Liver (tissue), 8 donors: ENCODE measurements at regions not wholly inside any gene's neighbourhood (a gene's known extent, or its start where the extent isn't known, plus 50 kb on each side); places are given as distances from the start of the nearest gene placed in this dataset.

Experiments used
- DNase-seq: peaks from one replicate; pipeline ENCODE4 v3.0.0-alpha.2; 2017; ENCODE audit warnings: low spot score
- H3K27ac ChIP-seq, 2 donors: one replicate each; pipeline ENCODE4 v1.7.0; 2013; ENCODE audit warnings: inconsistent platforms in 2 of 2, low read length in 2 of 2, control low read depth in 1 of 2, low read depth in 1 of 2, mild to moderate bottlenecking in 1 of 2
- H3K27me3 ChIP-seq, 4 donors: one replicate each; pipeline versions ENCODE4 v1.6.1 to v1.7.0; 2013; ENCODE audit warnings: low read length in 3 of 4, inconsistent platforms in 1 of 4, mild to moderate bottlenecking in 1 of 4, moderate library complexity in 1 of 4; ENCODE audit not compliant: control insufficient read depth in 4 of 4, insufficient read depth in 4 of 4
- H3K36me3 ChIP-seq, 4 donors: one replicate each; pipeline versions ENCODE4 v1.6.1 to v1.7.0; 2013; ENCODE audit warnings: low read length in 3 of 4, mild to moderate bottlenecking in 3 of 4, low read depth in 1 of 4, moderate library complexity in 1 of 4; ENCODE audit not compliant: control insufficient read depth in 4 of 4, insufficient read depth in 3 of 4
- H3K4me1 ChIP-seq, 4 donors: one replicate each; pipeline versions ENCODE4 v1.6.1 to v1.7.0; 2013; ENCODE audit warnings: low read length in 3 of 4, mild to moderate bottlenecking in 3 of 4, moderate library complexity in 1 of 4; ENCODE audit not compliant: control insufficient read depth in 4 of 4, insufficient read depth in 4 of 4
- H3K4me3 ChIP-seq, 3 donors: one replicate each; pipeline versions ENCODE4 v1.6.1 to v1.7.0; 2013; ENCODE audit warnings: low read length in 3 of 3, control low read depth in 1 of 3, low read depth in 1 of 3, mild to moderate bottlenecking in 1 of 3
- H3K9ac ChIP-seq, 2 donors: one replicate each; pipeline ENCODE4 v1.7.0; 2013; ENCODE audit warnings: low read length in 2 of 2, mild to moderate bottlenecking in 2 of 2, moderate library complexity in 2 of 2, control low read depth in 1 of 2, low read depth in 1 of 2
- H3K9me3 ChIP-seq, 4 donors: one replicate each; pipeline versions ENCODE4 v1.6.1 to v1.7.0; 2013; ENCODE audit warnings: low read length in 3 of 4; ENCODE audit not compliant: control insufficient read depth in 4 of 4
- FOXA1 ChIP-seq: IDR thresholded peaks from 2 replicates; pipeline ENCODE4 v1.6.1; 2016; ENCODE audit warnings: antibody characterized with exemption
- FOXA2 ChIP-seq: IDR thresholded peaks from 2 replicates; pipeline ENCODE4 v1.6.1; 2016; ENCODE audit warnings: antibody characterized with exemption
- HNF4A ChIP-seq, 2 donors: conservative IDR thresholded peaks; 2 replicates each; pipeline ENCODE4 v1.6.1; 2016; ENCODE audit warnings: antibody characterized with exemption in 2 of 2, mild to moderate bottlenecking in 2 of 2
- HNF4G ChIP-seq: IDR thresholded peaks from 2 replicates; pipeline ENCODE4 v1.6.1; 2016; ENCODE audit warnings: antibody characterized with exemption
- NR2F2 ChIP-seq: IDR thresholded peaks from 2 replicates; pipeline ENCODE4 v1.6.1; 2016; ENCODE audit warnings: antibody characterized with exemption
- RAD21 ChIP-seq, 2 donors: IDR thresholded peaks; 2 replicates each; pipeline ENCODE4 v1.6.1; 2016; ENCODE audit warnings: antibody characterized with exemption in 2 of 2, mild to moderate bottlenecking in 2 of 2
- RXRA ChIP-seq, 2 donors: IDR thresholded peaks; 2 replicates each; pipeline ENCODE4 v1.6.1; 2017 to 2018; ENCODE audit warnings: antibody characterized with exemption in 2 of 2, mild to moderate bottlenecking in 1 of 2
- SP1 ChIP-seq: IDR thresholded peaks from 2 replicates; pipeline ENCODE4 v1.6.1; 2018; ENCODE audit warnings: antibody characterized with exemption, mild to moderate bottlenecking
- TAF1 ChIP-seq: conservative IDR thresholded peaks from 2 replicates; pipeline ENCODE4 v1.6.1; 2016; ENCODE audit warnings: antibody characterized with exemption, mild to moderate bottlenecking
- WGBS: extraction: QIAGEN DNeasy Blood & Tissue Kit; methylation state at CpG from one replicate; pipeline ENCODE4 v1.1.7; 2013; 5-methylcytosine and 5-hydroxymethylcytosine counted together
- TF ChIP-seq, protein P1 (sequence below): fragments of 150-350 bp; IDR thresholded peaks from 2 replicates; pipeline ENCODE4 v1.5.1; 2017; ENCODE audit warnings: improper control_type of control experiment, low read depth, low read length; ENCODE audit not compliant: missing input control
- TF ChIP-seq, protein P2 (sequence below): IDR thresholded peaks from 2 replicates; pipeline ENCODE4 v1.6.1; 2016; ENCODE audit warnings: antibody characterized with exemption, mild to moderate bottlenecking
- donor health status: healthy.
- donor health status: healthy.
- donor health status: healthy.
- donor health status: healthy.
- donor health status: healthy.

DNA sequence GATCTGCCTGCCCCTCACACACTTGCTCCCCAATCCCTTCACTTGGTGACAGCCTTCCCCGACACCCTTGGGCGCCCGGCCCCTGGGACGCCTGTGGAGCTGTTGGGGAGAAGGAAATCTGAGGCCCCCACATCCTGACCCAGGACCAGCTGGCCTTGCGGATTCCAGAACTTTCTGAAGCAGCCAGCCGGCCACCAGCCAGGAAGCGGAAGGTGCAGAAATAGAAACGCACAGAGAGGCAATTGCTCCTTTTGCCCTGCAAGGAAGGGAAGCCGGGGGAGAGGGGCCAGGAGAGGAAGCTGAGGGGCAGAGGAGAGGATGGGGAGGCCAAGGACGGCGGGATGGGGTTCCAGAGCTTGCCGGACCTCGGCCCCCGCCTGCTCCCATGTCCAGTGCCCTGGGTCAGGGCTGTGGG is 66.7 kb upstream of the LINC01488 start:
- Histone ChIP-seq H3K9ac (no peak overlapping the region), H3K27ac (no peak overlapping the region), H3K36me3 (no peaks in the 10 kb centered on the region), H3K4me3 (no peak overlapping the region), H3K4me1 (peaks cover 0 to 3% (median 0%) of the 10 kb centered on the region in 4 donors), H3K27me3 (no peaks in the 10 kb centered on the region), H3K9me3 (no peaks in the 10 kb centered on the region)
- DNase-seq: no peak
- TF ChIP-seq RXRA (IDR thresholded peaks at IDR 0.05) (no peak), NR2F2 (peak; percentile 72), HNF4G (no peak)
- WGBS: 71% methylated on average over 14 of the region's 14 CpGs

DNA sequence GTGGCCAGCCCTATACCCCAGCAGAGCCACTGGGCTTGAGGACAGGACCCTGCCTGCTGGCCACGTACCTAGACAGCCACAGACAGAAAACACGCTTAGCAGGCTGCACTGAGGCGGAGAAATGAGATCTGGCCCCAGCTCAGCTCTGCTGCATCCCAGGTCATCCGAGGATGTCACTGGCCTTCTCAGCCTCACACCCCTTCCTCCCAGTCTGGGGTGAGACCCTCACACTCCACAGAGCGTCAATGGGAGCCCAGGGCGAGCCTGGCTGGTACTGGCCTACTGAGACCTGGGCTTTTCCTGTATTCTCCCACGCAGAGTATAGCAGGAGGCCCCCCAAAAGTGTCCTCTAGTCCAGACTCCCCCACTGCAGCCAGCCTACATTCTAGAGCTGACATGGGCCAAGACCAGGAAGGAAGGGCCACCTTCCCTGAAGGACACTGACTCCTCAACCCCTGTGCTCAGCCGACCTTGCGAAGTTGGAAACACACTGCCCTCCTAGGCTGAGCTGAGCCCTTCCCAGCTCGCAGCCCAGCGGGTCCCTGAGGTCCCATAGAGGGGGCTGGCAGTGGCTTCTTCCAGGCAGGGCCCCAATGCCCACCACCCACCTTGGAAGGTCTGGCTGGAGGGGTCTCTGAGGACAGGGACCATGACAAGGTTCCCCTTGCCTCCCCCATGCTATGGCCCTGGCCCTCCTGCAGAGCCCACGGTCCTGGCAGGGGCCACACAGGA is 65.9 kb upstream of the LINC01488 start:
- TF ChIP-seq, protein P1, sequence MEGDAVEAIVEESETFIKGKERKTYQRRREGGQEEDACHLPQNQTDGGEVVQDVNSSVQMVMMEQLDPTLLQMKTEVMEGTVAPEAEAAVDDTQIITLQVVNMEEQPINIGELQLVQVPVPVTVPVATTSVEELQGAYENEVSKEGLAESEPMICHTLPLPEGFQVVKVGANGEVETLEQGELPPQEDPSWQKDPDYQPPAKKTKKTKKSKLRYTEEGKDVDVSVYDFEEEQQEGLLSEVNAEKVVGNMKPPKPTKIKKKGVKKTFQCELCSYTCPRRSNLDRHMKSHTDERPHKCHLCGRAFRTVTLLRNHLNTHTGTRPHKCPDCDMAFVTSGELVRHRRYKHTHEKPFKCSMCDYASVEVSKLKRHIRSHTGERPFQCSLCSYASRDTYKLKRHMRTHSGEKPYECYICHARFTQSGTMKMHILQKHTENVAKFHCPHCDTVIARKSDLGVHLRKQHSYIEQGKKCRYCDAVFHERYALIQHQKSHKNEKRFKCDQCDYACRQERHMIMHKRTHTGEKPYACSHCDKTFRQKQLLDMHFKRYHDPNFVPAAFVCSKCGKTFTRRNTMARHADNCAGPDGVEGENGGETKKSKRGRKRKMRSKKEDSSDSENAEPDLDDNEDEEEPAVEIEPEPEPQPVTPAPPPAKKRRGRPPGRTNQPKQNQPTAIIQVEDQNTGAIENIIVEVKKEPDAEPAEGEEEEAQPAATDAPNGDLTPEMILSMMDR: no peak
- TF ChIP-seq HNF4A (conservative IDR thresholded peaks at IDR 0.05) (no peak), FOXA1 (no peak), SP1 (no peak), NR2F2 (no peak), RXRA (IDR thresholded peaks at IDR 0.05) (no peak), FOXA2 (no peak), TAF1 (no peak), RAD21 (IDR thresholded peaks at IDR 0.05) (no peak)
- TF ChIP-seq, protein P2, sequence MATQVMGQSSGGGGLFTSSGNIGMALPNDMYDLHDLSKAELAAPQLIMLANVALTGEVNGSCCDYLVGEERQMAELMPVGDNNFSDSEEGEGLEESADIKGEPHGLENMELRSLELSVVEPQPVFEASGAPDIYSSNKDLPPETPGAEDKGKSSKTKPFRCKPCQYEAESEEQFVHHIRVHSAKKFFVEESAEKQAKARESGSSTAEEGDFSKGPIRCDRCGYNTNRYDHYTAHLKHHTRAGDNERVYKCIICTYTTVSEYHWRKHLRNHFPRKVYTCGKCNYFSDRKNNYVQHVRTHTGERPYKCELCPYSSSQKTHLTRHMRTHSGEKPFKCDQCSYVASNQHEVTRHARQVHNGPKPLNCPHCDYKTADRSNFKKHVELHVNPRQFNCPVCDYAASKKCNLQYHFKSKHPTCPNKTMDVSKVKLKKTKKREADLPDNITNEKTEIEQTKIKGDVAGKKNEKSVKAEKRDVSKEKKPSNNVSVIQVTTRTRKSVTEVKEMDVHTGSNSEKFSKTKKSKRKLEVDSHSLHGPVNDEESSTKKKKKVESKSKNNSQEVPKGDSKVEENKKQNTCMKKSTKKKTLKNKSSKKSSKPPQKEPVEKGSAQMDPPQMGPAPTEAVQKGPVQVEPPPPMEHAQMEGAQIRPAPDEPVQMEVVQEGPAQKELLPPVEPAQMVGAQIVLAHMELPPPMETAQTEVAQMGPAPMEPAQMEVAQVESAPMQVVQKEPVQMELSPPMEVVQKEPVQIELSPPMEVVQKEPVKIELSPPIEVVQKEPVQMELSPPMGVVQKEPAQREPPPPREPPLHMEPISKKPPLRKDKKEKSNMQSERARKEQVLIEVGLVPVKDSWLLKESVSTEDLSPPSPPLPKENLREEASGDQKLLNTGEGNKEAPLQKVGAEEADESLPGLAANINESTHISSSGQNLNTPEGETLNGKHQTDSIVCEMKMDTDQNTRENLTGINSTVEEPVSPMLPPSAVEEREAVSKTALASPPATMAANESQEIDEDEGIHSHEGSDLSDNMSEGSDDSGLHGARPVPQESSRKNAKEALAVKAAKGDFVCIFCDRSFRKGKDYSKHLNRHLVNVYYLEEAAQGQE: no peak
- Histone ChIP-seq H3K9ac (no peak overlapping the region), H3K36me3 (no peaks in the 10 kb centered on the region), H3K4me3 (no peak overlapping the region), H3K9me3 (no peaks in the 10 kb centered on the region), H3K27ac (no peak overlapping the region), H3K27me3 (no peaks in the 10 kb centered on the region), H3K4me1 (peaks cover 0 to 3% (median 1%) of the 10 kb centered on the region in 4 donors)
- DNase-seq: no peak
- 81% methylated on average over 12 of the region's 12 CpGs for WGBS

DNA sequence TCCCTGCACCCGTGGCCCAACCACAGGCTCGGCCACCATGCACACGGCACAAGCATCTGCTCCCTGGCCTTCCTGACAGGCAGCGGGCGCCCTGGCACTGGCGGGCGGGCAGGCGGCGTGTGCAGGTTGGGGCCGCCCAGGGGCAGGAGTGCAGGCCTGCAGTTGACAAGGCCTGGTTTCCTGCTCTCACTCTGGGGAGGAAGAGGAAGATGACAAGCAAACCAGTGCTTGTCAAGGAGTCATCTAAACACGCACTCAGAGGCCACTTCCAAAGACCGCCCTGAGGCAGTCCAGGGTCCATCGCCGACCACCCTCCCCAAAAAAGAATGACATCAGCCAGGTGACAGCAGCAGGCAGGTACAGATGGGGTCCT is 65.3 kb upstream of the LINC01488 start:
- TF ChIP-seq RAD21 (IDR thresholded peaks at IDR 0.05) (no peak), NR2F2 (peak; percentile 3)
- DNase-seq: no peak
- Histone ChIP-seq H3K27ac (no peak overlapping the region), H3K9ac (no peak overlapping the region), H3K27me3 (no peaks in the 10 kb centered on the region), H3K36me3 (no peaks in the 10 kb centered on the region), H3K4me1 (peaks cover 0 to 3% (median 2%) of the 10 kb centered on the region in 4 donors), H3K9me3 (no peaks in the 10 kb centered on the region), H3K4me3 (no peak overlapping the region)
- 80% methylated on average over 14 of the region's 14 CpGs for WGBS
